ENCODE measurements at regions not wholly inside any gene's neighbourhood (a gene's known extent, or its start where the extent isn't known, plus 50 kb on each side); places are given as distances from the start of the nearest gene placed in this dataset.
"Not testable (repeated sequence)": the region's sequence is repeated elsewhere in the genome, so short reads cannot be mapped to it uniquely, and the experiment has no call there.

GRCh38 chr10:131381576-131381975 lies 70.1 kb upstream of the TCERG1L start:
- no peak for DNase-seq (ENCODE audit: low spot score)
- BruUV-seq (replicated peaks): no TSS peak
- Histone ChIP-seq H3K4me1 (ENCODE audit: insufficient read depth, low read length) (no peaks in the 10 kb centered on the region), H3K36me3 (replicated peaks in 1 of 2; ENCODE audit: control insufficient read depth in 1 of 2, insufficient read depth in 2 of 2, low read length in 2 of 2) (no peaks in the 10 kb centered on the region), H2AFZ (ENCODE audit: low read length) (no peak overlapping the region), H4K20me1 (ENCODE audit: insufficient read depth, low read length) (no peaks in the 10 kb centered on the region), H3K79me2 (ENCODE audit: insufficient read depth, low read length) (no peaks in the 10 kb centered on the region), H3K4me3 (replicated peaks in 1 of 3; ENCODE audit: insufficient read depth in 1 of 3, low read depth in 2 of 3, low read length in 3 of 3) (no peak overlapping the region), H3K9me3 (ENCODE audit: low read length) (no peaks in the 10 kb centered on the region), H3K27me3 (ENCODE audit: control insufficient read depth in 1 of 2, insufficient read depth in 2 of 2, low read length in 2 of 2) (peaks cover 0 to 13% of the 10 kb centered on the region in 2 experiments; a peak in 1 of 5 replicates), H3K27ac (ENCODE audit: extremely low read length, insufficient read depth, low read length) (no peak overlapping the region), H3K9ac (ENCODE audit: insufficient read depth, low read depth, low read length) (no peak overlapping the region), H3K4me2 (ENCODE audit: low read depth, low read length) (no peak overlapping the region)
- WGBS (ENCODE audit: low lambda C conversion rate): 0% methylated on average over 1 of the region's 13 CpGs
- ChIA-PET CTCF (ENCODE audit: low intra/inter-chr PET ratio, low total read pairs) (no interaction called here), POLR2A (no interaction called here)
- TF ChIP-seq MTF2 (CRISPR knock-in tag; IDR thresholded peaks at IDR 0.05; ENCODE audit: borderline replicate concordance) (no peak), ZBTB2 (CRISPR knock-in tag; IDR thresholded peaks at IDR 0.05; ENCODE audit: low read depth) (no peak), CREM (IDR thresholded peaks at IDR 0.05) (no peak), CREM (CRISPR knock-in tag; IDR thresholded peaks at IDR 0.05) (no peak), RARG (CRISPR knock-in tag; IDR thresholded peaks at IDR 0.05; ENCODE audit: low read depth) (no peak), JUND (CRISPR knock-in tag; IDR thresholded peaks at IDR 0.05) (no peak), CEBPZ (IDR thresholded peaks at IDR 0.05; ENCODE audit: low read length) (no peak), TMF1 (CRISPR knock-in tag; IDR thresholded peaks at IDR 0.05; ENCODE audit: low read depth) (no peak), ZNF276 (CRISPR knock-in tag; IDR thresholded peaks at IDR 0.05; ENCODE audit: low read depth) (no peak), IRF9 (CRISPR knock-in tag; IDR thresholded peaks at IDR 0.05; ENCODE audit: borderline replicate concordance) (no peak)
- FAIRE-seq: no peak
- in situ Hi-C loops (cut with HindIII; ENCODE audit: extremely low pct_ligation_motif_present, low pct_unique_long_range_greater_than_20kb) (no loop called here), intact Hi-C loops (cut with micrococcal nuclease; ENCODE audit: unreplicated experiment) (no loop called here)
- ATAC-seq: no peak; the same call in 2 of the 3 replicates

- H3K4me3 ChIP-seq (replicated peaks in 1 of 3; ENCODE audit: insufficient read depth in 1 of 3, low read depth in 2 of 3, low read length in 3 of 3); FAIRE-seq; intact Hi-C loops (cut with micrococcal nuclease; ENCODE audit: unreplicated experiment); H3K9ac ChIP-seq (ENCODE audit: insufficient read depth, low read depth, low read length); CTCF ChIA-PET (ENCODE audit: low intra/inter-chr PET ratio, low total read pairs); POLR2A ChIA-PET; H3K9me3 ChIP-seq (ENCODE audit: low read length); BruUV-seq (replicated peaks); in situ Hi-C loops (cut with HindIII; ENCODE audit: extremely low pct_ligation_motif_present, low pct_unique_long_range_greater_than_20kb); H4K20me1 ChIP-seq (ENCODE audit: insufficient read depth, low read length); H3K27ac ChIP-seq (ENCODE audit: extremely low read length, insufficient read depth, low read length); ATAC-seq; H3K4me2 ChIP-seq (ENCODE audit: low read depth, low read length); H3K36me3 ChIP-seq (replicated peaks in 1 of 2; ENCODE audit: control insufficient read depth in 1 of 2, insufficient read depth in 2 of 2, low read length in 2 of 2); H2AFZ ChIP-seq (ENCODE audit: low read length); DNase-seq (ENCODE audit: low spot score); H3K79me2 ChIP-seq (ENCODE audit: insufficient read depth, low read length); H3K27me3 ChIP-seq (ENCODE audit: control insufficient read depth in 1 of 2, insufficient read depth in 2 of 2, low read length in 2 of 2); H3K4me1 ChIP-seq (ENCODE audit: insufficient read depth, low read length): not testable (repeated sequence)
- WGBS (ENCODE audit: low lambda C conversion rate): 24% methylated on average over 9 of the region's 9 CpGs
Observed at GRCh38 chr10:131385161-131385872, 73.8 kb upstream of the TCERG1L start.
